GM12878 (cell line): ENCODE measurements at regions not wholly inside any gene's neighbourhood (a gene's known extent, or its start where the extent isn't known, plus 50 kb on each side); places are given as distances from the start of the nearest gene placed in this dataset.

Experiments used
- BCL11A ChIP-seq: IDR thresholded peaks from 2 replicates; pipeline ENCODE4 v1.6.1; 2011; ENCODE audit warnings: low read depth, low read length
- CREB1 ChIP-seq: IDR thresholded peaks from 2 replicates; pipeline ENCODE4 v1.6.1; 2012; ENCODE audit warnings: low read depth, mild to moderate bottlenecking, inconsistent platforms
- EED ChIP-seq: sonication (generic); IDR thresholded peaks from 2 replicates; pipeline ENCODE4 v1.6.1; 2016; ENCODE audit warnings: antibody characterized with exemption, low read depth
- IKZF1 ChIP-seq: fragments of 450-650 bp; conservative IDR thresholded peaks from 2 replicates; pipeline ENCODE4 v1.6.1; 2017; ENCODE audit warnings: antibody characterized with exemption, mild to moderate bottlenecking
- IRF4 ChIP-seq: IDR thresholded peaks from 2 replicates; pipeline ENCODE4 v1.6.1; 2011; ENCODE audit warnings: low read depth, low read length
- LARP7 ChIP-seq: fragments of 450-650 bp; IDR thresholded peaks from 2 replicates; pipeline ENCODE4 v1.6.1; 2017; ENCODE audit warnings: mild to moderate bottlenecking
- MTA3 ChIP-seq: IDR thresholded peaks from 2 replicates; pipeline ENCODE4 v1.6.1; 2012; ENCODE audit warnings: low read length, inconsistent platforms, borderline replicate concordance
- MYB ChIP-seq: fragments of 150-350 bp; IDR thresholded peaks from 2 replicates; pipeline ENCODE4 v1.6.1; 2014; ENCODE audit warnings: mild to moderate bottlenecking, low read depth, low read length, borderline replicate concordance
- MYC ChIP-seq: IDR thresholded peaks from 2 replicates; pipeline ENCODE4 v1.6.1; 2011; ENCODE audit warnings: mild to moderate bottlenecking, low read length, moderate library complexity, inconsistent platforms; ENCODE audit not compliant: insufficient read depth, insufficient replicate concordance, insufficient read length, severe bottlenecking
- POU2F2 ChIP-seq: IDR thresholded peaks from 3 replicates; pipeline ENCODE4 v1.6.1; 2011; ENCODE audit warnings: low read depth, mild to moderate bottlenecking, low read length, borderline replicate concordance
- RUNX3 ChIP-seq: IDR thresholded peaks from 2 replicates; pipeline ENCODE4 v1.6.1; 2012; ENCODE audit warnings: low read length, inconsistent platforms
- SMC3 ChIP-seq: IDR thresholded peaks from 2 replicates; pipeline ENCODE4 v1.6.1; 2011; ENCODE audit warnings: low read length, improper control_type of control experiment, borderline replicate concordance
- SRF ChIP-seq, 2 experiments: IDR thresholded peaks; 2 replicates each; pipeline ENCODE4 v1.6.1; 2011; ENCODE audit warnings: low read depth in 2 of 2, low read length in 2 of 2, mild to moderate bottlenecking in 1 of 2, moderate library complexity in 1 of 2
- TCF12 ChIP-seq: IDR thresholded peaks from 2 replicates; pipeline ENCODE4 v1.6.1; 2011; ENCODE audit warnings: low read depth, mild to moderate bottlenecking, low read length
- ZNF217 ChIP-seq: fragments of 450-650 bp; IDR thresholded peaks from 2 replicates; pipeline ENCODE4 v1.6.1; 2017; ENCODE audit warnings: antibody characterized with exemption, mild to moderate bottlenecking
- ZSCAN29 ChIP-seq: fragments of 450-650 bp; IDR thresholded peaks from 2 replicates; pipeline ENCODE4 v1.6.1; 2017; ENCODE audit warnings: mild to moderate bottlenecking, moderate library complexity
- ZZZ3 ChIP-seq: IDR thresholded peaks from 2 replicates; pipeline ENCODE4 v1.6.1; 2011; ENCODE audit warnings: low read depth; ENCODE audit not compliant: control insufficient read depth, insufficient read length
- TF ChIP-seq, protein P1 (sequence below): fragments of 450-650 bp; IDR thresholded peaks from 2 replicates; pipeline ENCODE4 v1.6.1; 2017; ENCODE audit warnings: mild to moderate bottlenecking, moderate library complexity
- TF ChIP-seq, protein P2 (sequence below): fragments of 450-650 bp; IDR thresholded peaks from 2 replicates; pipeline ENCODE4 v1.6.1; 2016; ENCODE audit warnings: mild to moderate bottlenecking, moderate library complexity, borderline replicate concordance
- TF ChIP-seq, protein P3 (sequence below): fragments of 450-650 bp; IDR thresholded peaks from 2 replicates; pipeline ENCODE4 v1.6.1; 2017; ENCODE audit warnings: mild to moderate bottlenecking, low read depth, inconsistent platforms; ENCODE audit not compliant: poor library complexity, severe bottlenecking
- TF ChIP-seq, protein P4 (sequence below): IDR thresholded peaks from 2 replicates; pipeline ENCODE4 v1.6.1; 2012; ENCODE audit warnings: low read depth, low read length, improper control_type of control experiment
- TF ChIP-seq, protein P5 (sequence below): IDR thresholded peaks from 2 replicates; pipeline ENCODE4 v1.6.1; 2011; ENCODE audit warnings: low read depth, mild to moderate bottlenecking, low read length, moderate library complexity, borderline replicate concordance; ENCODE audit errors: extremely low read depth

DNA sequence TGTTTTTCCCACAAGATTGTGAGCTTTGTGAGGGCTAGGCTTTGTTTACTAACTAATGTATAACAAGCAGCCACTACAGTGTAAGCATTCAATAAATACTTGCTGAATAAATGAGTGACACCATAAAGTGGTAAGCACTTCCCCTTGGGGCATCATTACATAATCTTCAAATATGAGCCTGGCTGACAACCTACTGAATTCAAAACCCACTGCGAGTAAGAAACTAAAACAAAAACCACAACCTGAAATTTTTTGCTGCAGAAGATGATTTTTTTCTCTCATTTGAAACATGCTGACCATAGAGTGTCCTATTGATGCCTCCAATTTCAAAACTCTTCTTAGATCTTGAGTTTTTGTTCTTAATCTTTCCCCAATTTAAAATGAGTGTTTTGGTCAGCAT, 331.3 kb upstream of the CCNG1 start (continued):
- TF ChIP-seq, protein P1, sequence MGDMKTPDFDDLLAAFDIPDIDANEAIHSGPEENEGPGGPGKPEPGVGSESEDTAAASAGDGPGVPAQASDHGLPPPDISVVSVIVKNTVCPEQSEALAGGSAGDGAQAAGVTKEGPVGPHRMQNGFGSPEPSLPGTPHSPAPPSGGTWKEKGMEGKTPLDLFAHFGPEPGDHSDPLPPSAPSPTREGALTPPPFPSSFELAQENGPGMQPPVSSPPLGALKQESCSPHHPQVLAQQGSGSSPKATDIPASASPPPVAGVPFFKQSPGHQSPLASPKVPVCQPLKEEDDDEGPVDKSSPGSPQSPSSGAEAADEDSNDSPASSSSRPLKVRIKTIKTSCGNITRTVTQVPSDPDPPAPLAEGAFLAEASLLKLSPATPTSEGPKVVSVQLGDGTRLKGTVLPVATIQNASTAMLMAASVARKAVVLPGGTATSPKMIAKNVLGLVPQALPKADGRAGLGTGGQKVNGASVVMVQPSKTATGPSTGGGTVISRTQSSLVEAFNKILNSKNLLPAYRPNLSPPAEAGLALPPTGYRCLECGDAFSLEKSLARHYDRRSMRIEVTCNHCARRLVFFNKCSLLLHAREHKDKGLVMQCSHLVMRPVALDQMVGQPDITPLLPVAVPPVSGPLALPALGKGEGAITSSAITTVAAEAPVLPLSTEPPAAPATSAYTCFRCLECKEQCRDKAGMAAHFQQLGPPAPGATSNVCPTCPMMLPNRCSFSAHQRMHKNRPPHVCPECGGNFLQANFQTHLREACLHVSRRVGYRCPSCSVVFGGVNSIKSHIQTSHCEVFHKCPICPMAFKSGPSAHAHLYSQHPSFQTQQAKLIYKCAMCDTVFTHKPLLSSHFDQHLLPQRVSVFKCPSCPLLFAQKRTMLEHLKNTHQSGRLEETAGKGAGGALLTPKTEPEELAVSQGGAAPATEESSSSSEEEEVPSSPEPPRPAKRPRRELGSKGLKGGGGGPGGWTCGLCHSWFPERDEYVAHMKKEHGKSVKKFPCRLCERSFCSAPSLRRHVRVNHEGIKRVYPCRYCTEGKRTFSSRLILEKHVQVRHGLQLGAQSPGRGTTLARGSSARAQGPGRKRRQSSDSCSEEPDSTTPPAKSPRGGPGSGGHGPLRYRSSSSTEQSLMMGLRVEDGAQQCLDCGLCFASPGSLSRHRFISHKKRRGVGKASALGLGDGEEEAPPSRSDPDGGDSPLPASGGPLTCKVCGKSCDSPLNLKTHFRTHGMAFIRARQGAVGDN: no peak
- TF ChIP-seq IKZF1: no peak
- TF ChIP-seq, protein P2, sequence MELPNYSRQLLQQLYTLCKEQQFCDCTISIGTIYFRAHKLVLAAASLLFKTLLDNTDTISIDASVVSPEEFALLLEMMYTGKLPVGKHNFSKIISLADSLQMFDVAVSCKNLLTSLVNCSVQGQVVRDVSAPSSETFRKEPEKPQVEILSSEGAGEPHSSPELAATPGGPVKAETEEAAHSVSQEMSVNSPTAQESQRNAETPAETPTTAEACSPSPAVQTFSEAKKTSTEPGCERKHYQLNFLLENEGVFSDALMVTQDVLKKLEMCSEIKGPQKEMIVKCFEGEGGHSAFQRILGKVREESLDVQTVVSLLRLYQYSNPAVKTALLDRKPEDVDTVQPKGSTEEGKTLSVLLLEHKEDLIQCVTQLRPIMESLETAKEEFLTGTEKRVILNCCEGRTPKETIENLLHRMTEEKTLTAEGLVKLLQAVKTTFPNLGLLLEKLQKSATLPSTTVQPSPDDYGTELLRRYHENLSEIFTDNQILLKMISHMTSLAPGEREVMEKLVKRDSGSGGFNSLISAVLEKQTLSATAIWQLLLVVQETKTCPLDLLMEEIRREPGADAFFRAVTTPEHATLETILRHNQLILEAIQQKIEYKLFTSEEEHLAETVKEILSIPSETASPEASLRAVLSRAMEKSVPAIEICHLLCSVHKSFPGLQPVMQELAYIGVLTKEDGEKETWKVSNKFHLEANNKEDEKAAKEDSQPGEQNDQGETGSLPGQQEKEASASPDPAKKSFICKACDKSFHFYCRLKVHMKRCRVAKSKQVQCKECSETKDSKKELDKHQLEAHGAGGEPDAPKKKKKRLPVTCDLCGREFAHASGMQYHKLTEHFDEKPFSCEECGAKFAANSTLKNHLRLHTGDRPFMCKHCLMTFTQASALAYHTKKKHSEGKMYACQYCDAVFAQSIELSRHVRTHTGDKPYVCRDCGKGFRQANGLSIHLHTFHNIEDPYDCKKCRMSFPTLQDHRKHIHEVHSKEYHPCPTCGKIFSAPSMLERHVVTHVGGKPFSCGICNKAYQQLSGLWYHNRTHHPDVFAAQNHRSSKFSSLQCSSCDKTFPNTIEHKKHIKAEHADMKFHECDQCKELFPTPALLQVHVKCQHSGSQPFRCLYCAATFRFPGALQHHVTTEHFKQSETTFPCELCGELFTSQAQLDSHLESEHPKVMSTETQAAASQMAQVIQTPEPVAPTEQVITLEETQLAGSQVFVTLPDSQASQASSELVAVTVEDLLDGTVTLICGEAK: no peak
- TF ChIP-seq SMC3: no peak
- 0 out of 2 replicates have a peak, but pooled peaks have one; percentile 42 for TF ChIP-seq ZNF217
- no peak for TF ChIP-seq EED
- TF ChIP-seq MYB: no peak
- no peak for TF ChIP-seq POU2F2
- no peak for TF ChIP-seq IRF4
- no peak for TF ChIP-seq ZSCAN29
- TF ChIP-seq, protein P3, sequence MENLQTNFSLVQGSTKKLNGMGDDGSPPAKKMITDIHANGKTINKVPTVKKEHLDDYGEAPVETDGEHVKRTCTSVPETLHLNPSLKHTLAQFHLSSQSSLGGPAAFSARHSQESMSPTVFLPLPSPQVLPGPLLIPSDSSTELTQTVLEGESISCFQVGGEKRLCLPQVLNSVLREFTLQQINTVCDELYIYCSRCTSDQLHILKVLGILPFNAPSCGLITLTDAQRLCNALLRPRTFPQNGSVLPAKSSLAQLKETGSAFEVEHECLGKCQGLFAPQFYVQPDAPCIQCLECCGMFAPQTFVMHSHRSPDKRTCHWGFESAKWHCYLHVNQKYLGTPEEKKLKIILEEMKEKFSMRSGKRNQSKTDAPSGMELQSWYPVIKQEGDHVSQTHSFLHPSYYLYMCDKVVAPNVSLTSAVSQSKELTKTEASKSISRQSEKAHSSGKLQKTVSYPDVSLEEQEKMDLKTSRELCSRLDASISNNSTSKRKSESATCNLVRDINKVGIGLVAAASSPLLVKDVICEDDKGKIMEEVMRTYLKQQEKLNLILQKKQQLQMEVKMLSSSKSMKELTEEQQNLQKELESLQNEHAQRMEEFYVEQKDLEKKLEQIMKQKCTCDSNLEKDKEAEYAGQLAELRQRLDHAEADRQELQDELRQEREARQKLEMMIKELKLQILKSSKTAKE: no peak
- peak; percentile 25; the same call in 1 of the 2 replicates for TF ChIP-seq CREB1
- no peak for TF ChIP-seq BCL11A
- TF ChIP-seq ZZZ3: no peak
- TF ChIP-seq TCF12: no peak
- TF ChIP-seq RUNX3: peak; percentile 81
- TF ChIP-seq MYC: no peak
- TF ChIP-seq MTA3: no peak
- no peak for TF ChIP-seq LARP7
- TF ChIP-seq, protein P4, sequence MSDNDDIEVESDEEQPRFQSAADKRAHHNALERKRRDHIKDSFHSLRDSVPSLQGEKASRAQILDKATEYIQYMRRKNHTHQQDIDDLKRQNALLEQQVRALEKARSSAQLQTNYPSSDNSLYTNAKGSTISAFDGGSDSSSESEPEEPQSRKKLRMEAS: no peak
- TF ChIP-seq, protein P5, sequence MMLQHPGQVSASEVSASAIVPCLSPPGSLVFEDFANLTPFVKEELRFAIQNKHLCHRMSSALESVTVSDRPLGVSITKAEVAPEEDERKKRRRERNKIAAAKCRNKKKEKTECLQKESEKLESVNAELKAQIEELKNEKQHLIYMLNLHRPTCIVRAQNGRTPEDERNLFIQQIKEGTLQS: no peak
- no peak for TF ChIP-seq SRF (IDR thresholded peaks at IDR 0.05; ENCODE audit: low read depth in 2 of 2, low read length in 2 of 2)
